Fibroblast of skin of back (primary cell): ENCODE measurements at regions not wholly inside any gene's neighbourhood (a gene's known extent, or its start where the extent isn't known, plus 50 kb on each side); places are given as distances from the start of the nearest gene placed in this dataset.
"Not testable (repeated sequence)": the region's sequence is repeated elsewhere in the genome, so short reads cannot be mapped to it uniquely, and the experiment has no call there.

Experiments used
- DNase-seq: peaks from one replicate; pipeline ENCODE4 v3.0.0-alpha.2; 2013

- DNase-seq: no peak
Measured at GRCh38 chr5:171721464-171721863, 64.2 kb upstream of the SMIM23 start.

DNA sequence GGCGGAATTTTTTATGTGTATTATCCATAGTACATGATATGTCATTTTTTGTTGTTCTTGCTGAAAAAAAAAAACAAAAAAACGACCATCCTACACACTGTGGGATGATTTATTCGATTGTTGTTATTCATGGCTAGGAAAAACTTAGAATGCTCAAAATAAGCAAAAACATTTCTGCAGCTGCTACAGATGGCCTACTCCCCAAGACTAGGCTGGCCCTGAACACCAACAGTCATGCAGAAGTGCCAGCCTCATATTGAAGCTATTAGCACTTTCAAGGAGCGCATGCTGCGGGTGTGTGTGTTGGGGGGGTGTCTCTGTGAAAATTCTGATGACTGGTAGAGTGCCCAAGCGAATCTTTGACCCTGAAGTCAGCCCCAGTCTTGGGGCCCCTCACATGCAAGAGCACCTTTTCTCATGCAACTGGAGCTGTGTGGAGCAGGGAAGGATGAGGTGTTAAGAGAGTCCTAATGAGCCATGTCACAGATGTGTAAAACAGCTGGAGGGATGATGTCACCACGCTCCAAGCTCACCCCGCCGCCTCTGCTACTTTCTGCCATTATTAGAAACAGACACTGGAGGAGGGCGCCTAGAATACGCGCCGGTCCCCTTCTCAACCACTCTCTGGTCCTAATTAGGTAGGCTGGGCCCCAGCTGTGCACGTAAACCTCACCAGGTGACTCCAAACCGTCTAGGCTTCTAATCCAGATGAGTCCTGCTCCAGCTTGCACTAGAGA, 61.0 kb upstream of the SMIM23 start:
- DNase-seq: peak; percentile 6

GRCh38 chr5:171725205-171725601, 60.4 kb upstream of the SMIM23 start:
- no peak for DNase-seq

DNA sequence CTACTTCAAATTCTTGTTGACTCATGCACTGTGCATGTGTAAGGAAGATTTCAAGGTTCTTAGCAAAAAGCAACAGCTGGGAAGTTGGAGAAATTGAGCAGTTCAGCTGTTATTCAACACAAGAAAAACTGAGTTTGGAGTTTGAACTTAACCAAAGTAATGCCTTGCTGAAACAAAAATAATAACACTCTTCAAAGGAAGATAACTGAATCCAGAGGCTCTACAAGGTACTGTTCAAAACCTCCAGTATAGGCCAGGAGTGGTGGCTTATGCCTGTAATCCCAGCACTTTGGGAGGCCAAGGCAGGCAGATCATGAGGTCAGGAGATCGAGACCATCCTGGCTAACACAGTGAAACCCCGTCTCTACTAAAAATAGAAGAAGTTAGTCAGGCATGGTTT, 58.8 kb upstream of the SMIM23 start:
- not testable (repeated sequence) for DNase-seq

- no peak for DNase-seq
Measured at GRCh38 chr5:171728686-171729085, 56.9 kb upstream of the SMIM23 start.
